H9 (cell line): ENCODE measurements at regions not wholly inside any gene's neighbourhood (a gene's known extent, or its start where the extent isn't known, plus 50 kb on each side); places are given as distances from the start of the nearest gene placed in this dataset.

Experiments
- DNase-seq: peaks from one replicate; pipeline ENCODE4 v3.0.0-alpha.2; 2017
- H2AFZ ChIP-seq: one replicate; pipeline ENCODE4 v1.6.1; 2013; ENCODE audit warnings: mild to moderate bottlenecking, low read length, control low read depth, moderate library complexity
- H2AK5ac ChIP-seq: 2 replicates; pipeline ENCODE4 v1.6.1; 2013; ENCODE audit warnings: low read length, control low read depth, mixed read lengths; ENCODE audit not compliant: insufficient read length
- H2BK120ac ChIP-seq: one replicate; pipeline ENCODE4 v1.6.1; 2013; ENCODE audit warnings: low read depth, mild to moderate bottlenecking, low read length, control low read depth, inconsistent platforms; ENCODE audit not compliant: poor library complexity, severe bottlenecking
- H2BK12ac ChIP-seq: 2 replicates; pipeline ENCODE4 v1.6.1; 2013; ENCODE audit warnings: low read length, control low read depth, mixed read lengths, low read depth; ENCODE audit not compliant: insufficient read length
- H2BK15ac ChIP-seq: 2 replicates; pipeline ENCODE4 v1.6.1; 2013; ENCODE audit warnings: low read depth, low read length, control low read depth
- H2BK20ac ChIP-seq: one replicate; pipeline ENCODE4 v1.6.1; 2013; ENCODE audit warnings: low read depth, mild to moderate bottlenecking, low read length, control low read depth, inconsistent platforms; ENCODE audit not compliant: poor library complexity, severe bottlenecking
- H2BK5ac ChIP-seq: 2 replicates; pipeline ENCODE4 v1.6.1; 2013; ENCODE audit warnings: low read length, control low read depth, mixed read lengths; ENCODE audit not compliant: insufficient read length
- H3K14ac ChIP-seq: 2 replicates; pipeline ENCODE4 v1.6.1; 2013; ENCODE audit warnings: low read length, control low read depth; ENCODE audit not compliant: insufficient read depth
- H3K18ac ChIP-seq: 2 replicates; pipeline ENCODE4 v1.6.1; 2013; ENCODE audit warnings: low read depth, mild to moderate bottlenecking, mixed read lengths, low read length, control low read depth; ENCODE audit not compliant: insufficient read length
- H3K23ac ChIP-seq: 2 replicates; pipeline ENCODE4 v1.6.1; 2013; ENCODE audit warnings: low read length, control low read depth, mixed read lengths, low read depth; ENCODE audit not compliant: insufficient read length
- H3K23me2 ChIP-seq: 2 replicates; pipeline ENCODE4 v1.6.1; 2013; ENCODE audit warnings: low read depth, mild to moderate bottlenecking, mixed read lengths, low read length, control low read depth; ENCODE audit not compliant: insufficient read length, poor library complexity, severe bottlenecking
- H3K27ac ChIP-seq: 2 replicates; pipeline ENCODE4 v1.5.1; 2013; ENCODE audit warnings: low read length, control low read depth, mixed read lengths, low read depth; ENCODE audit not compliant: insufficient read length
- H3K27me3 ChIP-seq: 2 replicates; pipeline ENCODE4 v1.6.1; 2013; ENCODE audit warnings: low read length, control low read depth, inconsistent platforms; ENCODE audit not compliant: insufficient read depth
- H3K4ac ChIP-seq: 2 replicates; pipeline ENCODE4 v1.6.1; 2013; ENCODE audit warnings: low read depth, mild to moderate bottlenecking, control low read depth, inconsistent platforms, low read length, moderate library complexity
- H3K4me1 ChIP-seq: 2 replicates; pipeline ENCODE4 v1.6.1; 2013; ENCODE audit warnings: low read length, control low read depth, inconsistent platforms; ENCODE audit not compliant: insufficient read depth
- H3K4me2 ChIP-seq: 2 replicates; pipeline ENCODE4 v1.6.1; 2013; ENCODE audit warnings: low read length, control low read depth, mixed read lengths; ENCODE audit not compliant: insufficient read length, insufficient read depth
- H3K56ac ChIP-seq: 2 replicates; pipeline ENCODE4 v1.6.1; 2013; ENCODE audit warnings: low read depth, mild to moderate bottlenecking, mixed read lengths, low read length, control low read depth; ENCODE audit not compliant: insufficient read length
- H3K79me1 ChIP-seq: 2 replicates; pipeline ENCODE4 v1.6.1; 2013; ENCODE audit warnings: low read depth, mild to moderate bottlenecking, moderate library complexity, low read length, control low read depth, inconsistent platforms; ENCODE audit not compliant: insufficient read depth, poor library complexity, severe bottlenecking
- H3K79me2 ChIP-seq: 2 replicates; pipeline ENCODE4 v1.6.1; 2013; ENCODE audit warnings: low read length, control low read depth, inconsistent platforms; ENCODE audit not compliant: insufficient read depth
- H3K9ac ChIP-seq: 2 replicates; pipeline ENCODE4 v1.6.1; 2013; ENCODE audit warnings: low read length, control low read depth, mixed read lengths; ENCODE audit not compliant: insufficient read length; ENCODE audit errors: extremely low read depth
- H3K9me3 ChIP-seq: one replicate; pipeline ENCODE4 v1.6.1; 2013; ENCODE audit warnings: low read depth, low read length, inconsistent platforms; ENCODE audit not compliant: control insufficient read depth
- H3T11ph ChIP-seq: one replicate; pipeline ENCODE4 v1.6.1; 2013; ENCODE audit warnings: mild to moderate bottlenecking, low read length, control low read depth, inconsistent platforms
- H4K20me1 ChIP-seq: one replicate; pipeline ENCODE4 v1.6.1; 2013; ENCODE audit not compliant: control insufficient read depth, insufficient read length, insufficient read depth
- H4K5ac ChIP-seq: 2 replicates; pipeline ENCODE4 v1.6.1; 2013; ENCODE audit warnings: low read depth, mild to moderate bottlenecking, mixed read lengths, low read length, control low read depth; ENCODE audit not compliant: insufficient read length
- H4K8ac ChIP-seq: replicated peaks from 2 replicates; pipeline ENCODE4 v1.6.1; 2013; ENCODE audit warnings: low read length, control low read depth, mixed read lengths, low read depth; ENCODE audit not compliant: insufficient read length
- H4K91ac ChIP-seq: 2 replicates; pipeline ENCODE4 v1.6.1; 2013; ENCODE audit warnings: low read depth, mild to moderate bottlenecking, moderate library complexity, mixed read lengths, low read length, control low read depth; ENCODE audit not compliant: insufficient read length
- H3K27ac Mint-ChIP-seq, 3 experiments: 2 replicates in 2 of 3; 3 replicates in 1 of 3; pipeline ENCODE4 v1.8.0; 2020 to 2021; ENCODE audit warnings: mixed read lengths in 3 of 3, mild to moderate bottlenecking in 1 of 3, moderate library complexity in 1 of 3
- H3K27me3 Mint-ChIP-seq: 2 replicates; pipeline ENCODE4 v1.8.0; 2021; ENCODE audit warnings: low read depth, mild to moderate bottlenecking, moderate library complexity, mixed read lengths
- H3K36me3 Mint-ChIP-seq, 3 experiments: 2 replicates in 2 of 3; 3 replicates in 1 of 3; pipeline ENCODE4 v1.8.0; 2020 to 2021; ENCODE audit warnings: low read depth in 3 of 3, mixed read lengths in 3 of 3; ENCODE audit not compliant: insufficient read depth in 1 of 3
- H3K4me1 Mint-ChIP-seq, 2 experiments: 2 replicates each; pipeline ENCODE4 v1.8.0; 2020; ENCODE audit warnings: mixed read lengths in 2 of 2
- H3K4me3 Mint-ChIP-seq, 2 experiments: 2 replicates in 1 of 2; 3 replicates in 1 of 2; pipeline ENCODE4 v1.8.0; 2020 to 2021; ENCODE audit warnings: mild to moderate bottlenecking in 2 of 2, mixed read lengths in 2 of 2, moderate library complexity in 1 of 2
- H3K9me3 Mint-ChIP-seq, 2 experiments: 2 replicates in 1 of 2; 3 replicates in 1 of 2; pipeline ENCODE4 v1.8.0; 2020; ENCODE audit warnings: mild to moderate bottlenecking in 2 of 2, mixed read lengths in 2 of 2, moderate library complexity in 1 of 2
- WGBS: extraction: QIAGEN DNeasy Blood & Tissue Kit; methylation state at CpG from one replicate; pipeline ENCODE4 v1.1.7; 2013; ENCODE audit warnings: missing lambda C conversion rate, low lambda C conversion rate, mixed read lengths; ENCODE audit not compliant: insufficient read length; ENCODE audit errors: extremely low coverage; 5-methylcytosine and 5-hydroxymethylcytosine counted together
- TF ChIP-seq, protein P1 (sequence below): fragments of 200-600 bp; sonication (generic); conservative IDR thresholded peaks from 3 replicates; pipeline ENCODE4 v1.8.0; 2021; ENCODE audit warnings: antibody characterized with exemption, mild to moderate bottlenecking

GRCh38 chr7:13126347-13126746, 438.9 kb downstream of the ARL4A start:
- H2BK5ac ChIP-seq, result no peak overlapping the region
- H3K9me3 ChIP-seq, result no peaks in the 10 kb centered on the region
- no peaks in the 10 kb centered on the region for H3K27me3 ChIP-seq
- H3K23me2 ChIP-seq, result no peaks in the 10 kb centered on the region
- Mint-ChIP-seq H3K4me1 (no peaks in the 10 kb centered on the region), H3K27me3 (no peaks in the 10 kb centered on the region; the same call in 1 of the 2 replicates), H3K4me3 (no peak overlapping the region), H3K27ac (no peak overlapping the region; a peak in 1 of 7 replicates), H3K9me3 (peaks cover 20 to 24% of the 10 kb centered on the region in 2 experiments), H3K36me3 (peaks cover 4 to 8% (median 5%) of the 10 kb centered on the region in 3 experiments; a peak in 6 of 7 replicates)
- no peak overlapping the region for H3K9ac ChIP-seq
- no peak overlapping the region for H3K56ac ChIP-seq
- H2BK120ac ChIP-seq, result no peak overlapping the region
- H3K18ac ChIP-seq, result no peak overlapping the region
- no peaks in the 10 kb centered on the region for H3K4me1 ChIP-seq
- H3K14ac ChIP-seq, result no peak overlapping the region
- no peak overlapping the region for H4K5ac ChIP-seq
- no peaks in the 10 kb centered on the region for H4K20me1 ChIP-seq
- WGBS, result no CpG with 5 or more reads among the region's 5 CpGs
- no peaks in the 10 kb centered on the region for H3K79me2 ChIP-seq
- no peak overlapping the region for H3K23ac ChIP-seq
- no peaks in the 10 kb centered on the region for H3K79me1 ChIP-seq
- no peak overlapping the region for H2AFZ ChIP-seq
- H2BK12ac ChIP-seq, result no peak overlapping the region
- H4K8ac ChIP-seq, result no peak overlapping the region
- no peak overlapping the region for H2BK20ac ChIP-seq
- TF ChIP-seq, protein P1, sequence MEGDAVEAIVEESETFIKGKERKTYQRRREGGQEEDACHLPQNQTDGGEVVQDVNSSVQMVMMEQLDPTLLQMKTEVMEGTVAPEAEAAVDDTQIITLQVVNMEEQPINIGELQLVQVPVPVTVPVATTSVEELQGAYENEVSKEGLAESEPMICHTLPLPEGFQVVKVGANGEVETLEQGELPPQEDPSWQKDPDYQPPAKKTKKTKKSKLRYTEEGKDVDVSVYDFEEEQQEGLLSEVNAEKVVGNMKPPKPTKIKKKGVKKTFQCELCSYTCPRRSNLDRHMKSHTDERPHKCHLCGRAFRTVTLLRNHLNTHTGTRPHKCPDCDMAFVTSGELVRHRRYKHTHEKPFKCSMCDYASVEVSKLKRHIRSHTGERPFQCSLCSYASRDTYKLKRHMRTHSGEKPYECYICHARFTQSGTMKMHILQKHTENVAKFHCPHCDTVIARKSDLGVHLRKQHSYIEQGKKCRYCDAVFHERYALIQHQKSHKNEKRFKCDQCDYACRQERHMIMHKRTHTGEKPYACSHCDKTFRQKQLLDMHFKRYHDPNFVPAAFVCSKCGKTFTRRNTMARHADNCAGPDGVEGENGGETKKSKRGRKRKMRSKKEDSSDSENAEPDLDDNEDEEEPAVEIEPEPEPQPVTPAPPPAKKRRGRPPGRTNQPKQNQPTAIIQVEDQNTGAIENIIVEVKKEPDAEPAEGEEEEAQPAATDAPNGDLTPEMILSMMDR, result no peak
- no peak overlapping the region for H3K27ac ChIP-seq
- no peak overlapping the region for H2AK5ac ChIP-seq
- no peak overlapping the region for H3T11ph ChIP-seq
- no peak for DNase-seq
- no peak overlapping the region for H3K4ac ChIP-seq
- H2BK15ac ChIP-seq, result no peak overlapping the region
- no peak overlapping the region for H3K4me2 ChIP-seq
- H4K91ac ChIP-seq, result no peak overlapping the region
